Panc1 (cell line): ENCODE measurements at regions not wholly inside any gene's neighbourhood (a gene's known extent, or its start where the extent isn't known, plus 50 kb on each side); places are given as distances from the start of the nearest gene placed in this dataset.

Experiments
- ATAC-seq: fragments of 200-7000 bp; cut with Tn5 transposase; 2 replicates; pipeline ENCODE4 v1.9.1; 2020; ENCODE audit warnings: mild to moderate bottlenecking, moderate library complexity
- BruUV-seq: library from RNA; stranded (reverse); fragments of 400-500 nt; replicated peaks from 2 replicates; lab custom pipeline; 2021; lab: Mats Ljungman, UMichigan
- CTCF ChIA-PET: fragments of 300-600 bp; sonication (Branson Sonifier 250); formaldehyde crosslinking; loops from one replicate; lab custom pipeline; 2022; ENCODE audit warnings: antibody characterized with exemption; lab: Charles Lee
- POLR2A ChIA-PET: fragments of 300-600 bp; sonication (Branson Sonifier 250); formaldehyde crosslinking; loops from one replicate; lab custom pipeline; 2022; ENCODE audit warnings: antibody characterized with exemption; lab: Charles Lee
- DNase-seq: peaks from one replicate; pipeline ENCODE4 v3.0.0-alpha.2; 2010; ENCODE audit warnings: low read depth, low spot score
- H3K27ac ChIP-seq: 2 replicates; pipeline ENCODE4 v1.5.1; 2011; ENCODE audit warnings: mild to moderate bottlenecking, low read length, inconsistent platforms
- H3K27me3 ChIP-seq: fragments of 200-500 bp; sonication (Bioruptor generic); 2 replicates; pipeline ENCODE4 v1.6.0; 2014; ENCODE audit warnings: low read length, inconsistent platforms; ENCODE audit not compliant: control insufficient read depth, insufficient read depth
- H3K36me3 ChIP-seq: fragments of 200-500 bp; sonication (Bioruptor generic); 2 replicates; pipeline ENCODE4 v1.5.1; 2014; ENCODE audit warnings: inconsistent platforms, mild to moderate bottlenecking, low read length, moderate library complexity; ENCODE audit not compliant: control insufficient read depth, insufficient read depth
- H3K4me1 ChIP-seq: 2 replicates; pipeline ENCODE4 v1.5.1; 2011; ENCODE audit warnings: inconsistent platforms, mild to moderate bottlenecking, low read length, moderate library complexity; ENCODE audit not compliant: control insufficient read depth, insufficient read depth
- H3K4me3 ChIP-seq, 2 experiments: 2 replicates each; pipeline ENCODE4 v1.5.1; 2011 to 2012; ENCODE audit warnings: low read depth in 2 of 2, low read length in 2 of 2, mild to moderate bottlenecking in 2 of 2, inconsistent platforms in 1 of 2, moderate library complexity in 1 of 2
- H3K9me3 ChIP-seq: fragments of 200-500 bp; sonication (Bioruptor generic); 2 replicates; pipeline ENCODE4 v1.5.1; 2014; ENCODE audit warnings: low read depth, mild to moderate bottlenecking, inconsistent platforms, low read length, moderate library complexity; ENCODE audit not compliant: control insufficient read depth, insufficient read depth
- CTCF ChIP-seq: fragments of 450-650 bp; IDR thresholded peaks from 2 replicates; pipeline ENCODE4 v1.5.1; 2017; ENCODE audit warnings: mild to moderate bottlenecking
- POLR2AphosphoS5 ChIP-seq: IDR thresholded peaks from 2 replicates; pipeline ENCODE4 v1.6.1; 2012; ENCODE audit warnings: mild to moderate bottlenecking, low read depth, low read length, moderate library complexity
- REST ChIP-seq, 2 experiments: IDR thresholded peaks; 2 replicates each; pipeline ENCODE4 v1.6.1; 2011 to 2012; ENCODE audit warnings: low read depth in 2 of 2, control low read depth in 1 of 2, low read length in 1 of 2, mild to moderate bottlenecking in 1 of 2, moderate library complexity in 1 of 2; ENCODE audit not compliant: insufficient read depth in 1 of 2
- SIN3A ChIP-seq: IDR thresholded peaks from 2 replicates; pipeline ENCODE4 v1.6.1; 2012; ENCODE audit warnings: low read depth, mild to moderate bottlenecking, low read length, moderate library complexity, borderline replicate concordance; ENCODE audit not compliant: insufficient read depth
- TCF7L2 ChIP-seq: IDR thresholded peaks from 2 replicates; pipeline ENCODE4 v1.6.1; 2011; ENCODE audit warnings: mild to moderate bottlenecking, low read depth, low read length, inconsistent platforms
- in situ Hi-C: cut with HindIII; loops from 2 replicates; pipeline ENCODE4 v1.10.0; 2016; ENCODE audit warnings: low sequenced_read_pairs, low pct_unique_long_range_greater_than_20kb
- intact Hi-C: fragments of 100-400 bp; cut with micrococcal nuclease; formaldehyde crosslinking; loops from one replicate; pipeline ENCODE4 v1.10.0; 2022; ENCODE audit not compliant: unreplicated experiment

- Histone ChIP-seq H3K27ac (no peak overlapping the region), H3K27me3 (no peaks in the 10 kb centered on the region), H3K4me1 (no peaks in the 10 kb centered on the region), H3K9me3 (no peaks in the 10 kb centered on the region; the same call in 1 of the 2 replicates), H3K36me3 (no peaks in the 10 kb centered on the region), H3K4me3 (no peak overlapping the region)
- no peak for ATAC-seq
- intact Hi-C loops (no loop called here), in situ Hi-C loops (no loop called here)
- BruUV-seq = no TSS peak
- TF ChIP-seq REST (IDR thresholded peaks at IDR 0.05; ENCODE audit: insufficient read depth in 1 of 2, low read depth in 2 of 2, low read length in 1 of 2) = no peak
- no peak for TF ChIP-seq POLR2AphosphoS5
- no peak for TF ChIP-seq TCF7L2
- TF ChIP-seq SIN3A = no peak
- TF ChIP-seq CTCF = no peak
- ChIA-PET POLR2A (no interaction called here), CTCF (no interaction called here)
- no peak for DNase-seq
These were observed 353.5 kb downstream of the SPATA31D1 start for GRCh38 chr9:82342046-82342445.

GRCh38 chr9:82346040-82346439 lies 357.5 kb downstream of the SPATA31D1 start:
- in situ Hi-C loops = no loop called here
- no peak for ATAC-seq

More at GRCh38 chr9:82346040-82346439, 357.5 kb downstream of the SPATA31D1 start:
- no TSS peak for BruUV-seq
- H3K27me3 ChIP-seq = no peaks in the 10 kb centered on the region
- H3K27ac ChIP-seq = no peak overlapping the region
- no peaks in the 10 kb centered on the region; the same call in 1 of the 2 replicates for H3K9me3 ChIP-seq
- no peaks in the 10 kb centered on the region for H3K4me1 ChIP-seq
- no peak for DNase-seq
- intact Hi-C loops = no loop called here
- CTCF ChIA-PET = no interaction called here
- TF ChIP-seq REST (IDR thresholded peaks at IDR 0.05; ENCODE audit: insufficient read depth in 1 of 2, low read depth in 2 of 2, low read length in 1 of 2) (no peak), POLR2AphosphoS5 (no peak), SIN3A (no peak), TCF7L2 (no peak), CTCF (no peak)
- no peaks in the 10 kb centered on the region for H3K36me3 ChIP-seq
- POLR2A ChIA-PET = no interaction called here
- no peak overlapping the region for H3K4me3 ChIP-seq
